Activated B cell treated with CpG ODN at 0.5 μM for 24 hours (primary cell): ENCODE measurements at regions not wholly inside any gene's neighbourhood (a gene's known extent, or its start where the extent isn't known, plus 50 kb on each side); places are given as distances from the start of the nearest gene placed in this dataset.
"Not testable (repeated sequence)": the region's sequence is repeated elsewhere in the genome, so short reads cannot be mapped to it uniquely, and the experiment has no call there.

Experiments
- ATAC-seq: fragments of 200-7000 bp; cut with Tn5 transposase; one replicate; pipeline ENCODE4 v1.10.0; 2021; ENCODE audit warnings: low read depth, mild to moderate bottlenecking, moderate library complexity
- CTCF ChIA-PET: fragments of 350-600 bp; sonication (Branson Sonifier 250); formaldehyde crosslinking; loops from one replicate; lab custom pipeline; 2021; ENCODE audit warnings: antibody characterized with exemption; lab: Charles Lee
- POLR2A ChIA-PET: fragments of 350-600 bp; sonication (Branson Sonifier 250); formaldehyde crosslinking; loops from one replicate; lab custom pipeline; 2021; ENCODE audit warnings: antibody characterized with exemption; lab: Charles Lee
- DNase-seq: peaks from one replicate; pipeline ENCODE4 v3.0.0; 2022
- H3K27ac Mint-ChIP-seq: one replicate; pipeline ENCODE4 v1.8.0; 2020; ENCODE audit warnings: mixed read lengths
- H3K27me3 Mint-ChIP-seq: one replicate; pipeline ENCODE4 v1.8.0; 2021; ENCODE audit warnings: mixed read lengths
- H3K36me3 Mint-ChIP-seq: one replicate; pipeline ENCODE4 v1.8.0; 2021; ENCODE audit warnings: low read depth, mixed read lengths
- H3K4me1 Mint-ChIP-seq: one replicate; pipeline ENCODE4 v1.8.0; 2021; ENCODE audit warnings: mixed read lengths
- H3K4me3 Mint-ChIP-seq: one replicate; pipeline ENCODE4 v1.8.0; 2020; ENCODE audit warnings: mild to moderate bottlenecking, mixed read lengths
- H3K9me3 Mint-ChIP-seq: one replicate; pipeline ENCODE4 v1.8.0; 2020; ENCODE audit warnings: mixed read lengths
- intact Hi-C: fragments of 100-400 bp; cut with micrococcal nuclease; formaldehyde crosslinking; loops from one replicate; pipeline ENCODE4 v1.15.1; 2024
- TF ChIP-seq, protein P1 (sequence below): fragments of 200-600 bp; IDR thresholded peaks from one replicate; pipeline ENCODE4 v1.8.0; 2022; ENCODE audit warnings: antibody characterized with exemption, mild to moderate bottlenecking

DNA sequence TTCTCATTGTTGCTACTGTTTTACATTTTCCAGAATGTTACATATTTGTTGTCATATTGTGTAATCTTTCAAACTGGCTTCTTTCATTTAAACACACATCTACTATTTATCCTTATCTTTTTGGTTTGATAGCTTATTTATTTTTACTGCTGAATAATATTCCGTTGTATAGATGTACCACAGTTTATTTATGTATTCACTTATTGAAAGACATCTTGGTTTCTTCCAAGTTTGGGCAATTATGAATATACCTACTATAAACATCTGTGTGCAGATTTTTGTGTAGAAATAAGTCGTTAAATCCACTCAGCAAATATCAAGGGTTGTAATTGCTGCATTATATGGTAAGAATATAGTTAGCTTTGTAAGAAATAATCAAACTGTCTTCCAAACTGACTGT is 669.2 kb downstream of the TNS3 start:
- ChIA-PET CTCF (no interaction called here), POLR2A (no interaction called here)
- H3K27ac Mint-ChIP-seq: no peak overlapping the region
- intact Hi-C loops: no loop called here
- TF ChIP-seq, protein P1, sequence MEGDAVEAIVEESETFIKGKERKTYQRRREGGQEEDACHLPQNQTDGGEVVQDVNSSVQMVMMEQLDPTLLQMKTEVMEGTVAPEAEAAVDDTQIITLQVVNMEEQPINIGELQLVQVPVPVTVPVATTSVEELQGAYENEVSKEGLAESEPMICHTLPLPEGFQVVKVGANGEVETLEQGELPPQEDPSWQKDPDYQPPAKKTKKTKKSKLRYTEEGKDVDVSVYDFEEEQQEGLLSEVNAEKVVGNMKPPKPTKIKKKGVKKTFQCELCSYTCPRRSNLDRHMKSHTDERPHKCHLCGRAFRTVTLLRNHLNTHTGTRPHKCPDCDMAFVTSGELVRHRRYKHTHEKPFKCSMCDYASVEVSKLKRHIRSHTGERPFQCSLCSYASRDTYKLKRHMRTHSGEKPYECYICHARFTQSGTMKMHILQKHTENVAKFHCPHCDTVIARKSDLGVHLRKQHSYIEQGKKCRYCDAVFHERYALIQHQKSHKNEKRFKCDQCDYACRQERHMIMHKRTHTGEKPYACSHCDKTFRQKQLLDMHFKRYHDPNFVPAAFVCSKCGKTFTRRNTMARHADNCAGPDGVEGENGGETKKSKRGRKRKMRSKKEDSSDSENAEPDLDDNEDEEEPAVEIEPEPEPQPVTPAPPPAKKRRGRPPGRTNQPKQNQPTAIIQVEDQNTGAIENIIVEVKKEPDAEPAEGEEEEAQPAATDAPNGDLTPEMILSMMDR: no peak
- H3K4me3 Mint-ChIP-seq: no peak overlapping the region
- H3K9me3 Mint-ChIP-seq: peaks cover 6% of the 10 kb centered on the region
- H3K27me3 Mint-ChIP-seq: no peaks in the 10 kb centered on the region
- no peak for DNase-seq
- no peaks in the 10 kb centered on the region for H3K36me3 Mint-ChIP-seq
- ATAC-seq: no peak
- no peaks in the 10 kb centered on the region for H3K4me1 Mint-ChIP-seq

DNA sequence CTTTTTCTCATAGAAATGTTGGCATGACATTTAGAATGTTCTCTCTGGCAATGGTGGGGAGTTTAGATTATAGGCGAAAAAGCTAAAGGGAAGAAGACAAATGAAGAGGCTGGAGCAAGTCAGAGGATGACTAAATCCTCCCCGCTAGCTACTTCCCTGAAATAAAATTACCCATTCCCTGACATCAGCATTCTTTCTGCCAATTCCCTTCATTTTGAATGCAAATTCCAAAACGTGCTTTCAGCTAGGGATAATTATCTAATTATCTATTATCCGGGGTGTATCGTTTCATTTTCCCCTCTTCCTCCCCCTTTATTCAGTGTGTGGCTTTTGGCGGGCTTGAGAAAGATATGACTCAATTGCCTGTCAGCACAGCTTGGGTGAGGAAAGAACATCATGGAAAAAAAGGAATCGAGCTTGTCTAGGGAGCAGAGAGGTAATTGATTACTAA is 672.3 kb downstream of the TNS3 start:
- Mint-ChIP-seq H3K27ac (no peak overlapping the region), H3K27me3 (no peaks in the 10 kb centered on the region), H3K4me3 (no peak overlapping the region), H3K9me3 (peaks cover 5% of the 10 kb centered on the region), H3K36me3 (no peaks in the 10 kb centered on the region), H3K4me1 (no peaks in the 10 kb centered on the region)
- TF ChIP-seq, protein P1: no peak
- POLR2A ChIA-PET: no interaction called here
- intact Hi-C loops: no loop called here
- DNase-seq: no peak
- ATAC-seq: no peak
- CTCF ChIA-PET: no interaction called here

DNA sequence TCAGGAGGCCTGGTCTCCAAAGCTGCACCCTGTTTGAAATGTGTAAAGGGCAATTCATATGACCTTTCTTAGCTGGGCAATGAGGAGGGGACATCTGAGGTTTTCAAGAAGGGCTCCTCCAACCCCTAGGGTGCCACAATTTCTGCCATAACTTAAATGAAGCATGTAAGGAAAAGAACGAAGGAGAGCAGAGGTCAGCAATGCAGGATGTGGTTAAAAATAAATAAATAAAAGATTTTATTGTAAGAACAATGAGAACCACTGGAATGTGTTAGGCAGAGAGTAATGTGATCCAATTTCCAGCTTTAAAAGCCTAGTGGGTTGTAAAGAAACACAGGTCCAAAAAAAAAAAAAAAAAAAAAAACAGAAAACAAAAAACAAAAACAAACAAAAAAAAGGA is 673.1 kb downstream of the TNS3 start:
- DNase-seq (no peak), ATAC-seq (no peak)
- ChIA-PET CTCF (no interaction called here), POLR2A (no interaction called here)
- Mint-ChIP-seq H3K4me1 (no peaks in the 10 kb centered on the region), H3K4me3 (no peak overlapping the region), H3K36me3 (no peaks in the 10 kb centered on the region), H3K9me3 (peaks cover 4% of the 10 kb centered on the region), H3K27ac (no peak overlapping the region), H3K27me3 (no peaks in the 10 kb centered on the region)
- TF ChIP-seq, protein P1: no peak
- intact Hi-C loops: no loop called here

DNA sequence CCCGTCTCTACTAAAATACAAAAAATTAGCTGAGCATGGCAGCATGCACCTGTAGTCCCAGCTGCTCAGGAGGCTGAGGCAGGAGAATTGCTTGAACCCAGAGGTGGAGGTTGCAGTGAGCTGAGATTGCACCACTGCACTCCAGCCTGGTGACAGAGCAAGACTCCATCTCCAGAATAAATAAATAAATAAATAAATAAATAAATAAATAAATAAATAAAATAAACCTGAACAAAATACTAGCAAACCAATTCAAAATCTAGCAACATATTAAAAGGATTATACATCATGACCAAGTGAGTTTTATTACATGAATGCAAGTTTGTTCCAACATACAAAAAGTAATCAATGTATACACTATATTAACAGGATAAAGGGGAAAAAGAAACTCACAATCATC is 677.4 kb downstream of the TNS3 start:
- CTCF ChIA-PET, POLR2A ChIA-PET, H3K4me3 Mint-ChIP-seq, H3K4me1 Mint-ChIP-seq, intact Hi-C loops, H3K27me3 Mint-ChIP-seq, H3K9me3 Mint-ChIP-seq, ATAC-seq, DNase-seq, H3K27ac Mint-ChIP-seq, H3K36me3 Mint-ChIP-seq: not testable (repeated sequence)

DNA sequence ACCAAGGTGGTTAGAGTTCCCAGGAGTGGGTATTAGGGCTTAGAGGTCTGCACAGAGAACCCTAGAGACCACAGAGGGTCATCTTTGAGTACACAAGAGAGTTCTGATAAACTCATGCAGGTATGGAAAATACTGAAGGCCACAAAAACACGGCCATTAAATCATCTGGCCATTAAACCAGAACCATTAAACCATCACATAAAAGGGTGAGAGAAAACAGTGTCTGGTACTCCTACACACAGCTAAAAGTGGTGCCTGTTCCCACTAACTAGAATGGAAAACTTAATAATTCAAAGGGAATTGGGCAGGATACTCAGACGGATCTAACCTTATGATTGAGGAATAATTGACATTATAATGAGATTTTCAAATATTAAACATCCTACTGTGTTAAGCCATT is 679.4 kb downstream of the TNS3 start:
- Mint-ChIP-seq H3K27me3 (no peaks in the 10 kb centered on the region), H3K36me3 (no peaks in the 10 kb centered on the region), H3K4me3 (no peak overlapping the region), H3K4me1 (no peaks in the 10 kb centered on the region), H3K9me3 (no peaks in the 10 kb centered on the region), H3K27ac (no peak overlapping the region)
- POLR2A ChIA-PET: no interaction called here
- TF ChIP-seq, protein P1: no peak
- DNase-seq: no peak
- CTCF ChIA-PET: no interaction called here
- intact Hi-C loops: no loop called here
- no peak for ATAC-seq
